Caki2 (cell line): ENCODE measurements at regions not wholly inside any gene's neighbourhood (a gene's known extent, or its start where the extent isn't known, plus 50 kb on each side); places are given as distances from the start of the nearest gene placed in this dataset.
"Not testable (repeated sequence)": the region's sequence is repeated elsewhere in the genome, so short reads cannot be mapped to it uniquely, and the experiment has no call there.

Source experiments
- DNase-seq: peaks from one replicate; pipeline ENCODE4 v3.0.0-alpha.2; 2015; ENCODE audit warnings: low read depth
- in situ Hi-C: cut with HindIII; loops from 2 replicates; pipeline ENCODE4 v1.10.0; 2016; ENCODE audit warnings: low sequenced_read_pairs, low pct_unique_long_range_greater_than_20kb, mixed read lengths

DNA sequence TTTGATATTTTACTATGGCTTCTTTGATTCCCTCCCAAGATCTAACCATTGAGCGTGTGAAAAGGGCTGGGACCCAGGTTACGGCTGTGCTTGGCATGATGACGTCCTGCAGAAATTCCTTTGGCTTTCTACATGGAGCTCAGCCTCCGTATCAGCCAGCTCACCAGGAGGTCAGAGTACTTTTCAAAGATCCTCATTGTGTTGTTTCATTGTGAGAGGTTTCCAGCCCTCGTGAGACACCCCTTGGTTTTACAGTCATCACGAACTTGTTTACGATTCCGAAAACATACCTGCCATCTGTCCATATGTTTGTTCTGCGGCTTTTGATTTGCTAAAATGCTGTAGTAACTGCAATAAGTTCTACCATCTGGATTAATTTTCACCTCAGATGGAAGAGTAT lies 453.1 kb downstream of the TMEM121 start:
- no peak for DNase-seq
- in situ Hi-C loops = no loop called here

DNA sequence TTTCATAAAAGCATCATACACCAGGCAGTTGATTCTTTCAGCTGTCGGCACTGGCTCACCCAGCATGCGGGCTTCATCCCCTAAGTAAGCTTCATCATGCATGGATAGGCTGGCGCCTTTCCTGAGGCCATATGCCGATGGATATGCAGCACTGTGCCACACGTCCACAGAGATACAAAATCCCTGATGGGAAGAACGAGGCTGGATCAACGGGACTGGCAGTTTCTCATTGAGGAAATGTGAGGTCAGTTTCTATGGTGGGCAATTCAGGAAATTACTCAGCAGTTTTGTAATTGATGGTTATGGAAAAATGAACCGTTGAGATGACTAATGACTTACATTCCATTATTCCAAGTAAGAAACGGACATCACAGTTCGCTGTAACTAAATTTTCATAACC lies 453.8 kb downstream of the TMEM121 start:
- no peak for DNase-seq
- in situ Hi-C loops = no loop called here

- in situ Hi-C loops, DNase-seq: not testable (repeated sequence)
Measured at GRCh38 chr14:105981517-105982302, 455.3 kb downstream of the TMEM121 start.

DNA sequence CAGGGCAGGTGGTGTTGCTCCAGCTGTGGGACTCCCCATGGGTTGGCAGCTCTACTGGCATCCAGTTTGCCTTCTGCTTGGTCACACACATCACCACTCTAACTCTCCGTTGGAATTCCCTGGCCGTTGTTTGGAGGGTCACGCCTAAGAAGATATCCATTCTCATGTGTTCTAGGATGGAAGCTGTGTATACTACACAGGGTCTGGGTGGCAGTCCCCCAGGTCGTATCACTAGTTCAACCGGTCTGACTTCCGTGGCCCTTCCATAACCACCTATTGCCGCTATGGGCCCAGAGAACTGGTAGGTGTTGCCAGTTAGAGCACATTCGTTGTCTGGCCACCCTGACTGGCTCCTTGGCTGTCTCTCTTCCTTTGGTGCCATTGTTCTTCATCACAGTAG lies 456.3 kb downstream of the TMEM121 start:
- DNase-seq = no peak
- in situ Hi-C loops = no loop called here

GRCh38 chr14:105986894-105987284 lies 460.5 kb downstream of the TMEM121 start:
- in situ Hi-C loops = no loop called here
- DNase-seq = no peak

DNA sequence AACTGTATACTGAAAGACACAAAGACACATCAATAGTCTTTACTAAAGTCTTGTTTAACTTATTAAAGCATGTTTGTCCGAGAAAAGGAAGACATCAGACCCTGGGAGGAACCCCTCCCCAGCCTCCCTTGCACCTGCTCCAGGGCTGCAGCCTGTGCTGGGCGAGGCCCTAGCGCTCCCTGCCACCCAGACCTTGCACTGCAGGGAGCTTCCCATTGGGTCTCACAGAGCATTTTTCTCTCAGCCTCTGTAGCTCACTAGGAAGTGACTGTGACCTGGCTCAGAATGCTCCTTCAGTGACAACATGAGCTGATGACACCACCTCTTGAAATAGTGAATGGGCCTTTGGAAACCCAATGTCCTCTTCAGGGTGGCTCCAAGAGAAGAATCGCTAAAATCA lies 461.2 kb downstream of the TMEM121 start:
- in situ Hi-C loops = no loop called here
- no peak for DNase-seq

GRCh38 chr14:105989566-105990302 lies 463.4 kb downstream of the TMEM121 start:
- DNase-seq = no peak
- in situ Hi-C loops = no loop called here

- in situ Hi-C loops, DNase-seq: not testable (repeated sequence)
Measured at GRCh38 chr14:105991677-105992076, 465.3 kb downstream of the TMEM121 start.

DNA sequence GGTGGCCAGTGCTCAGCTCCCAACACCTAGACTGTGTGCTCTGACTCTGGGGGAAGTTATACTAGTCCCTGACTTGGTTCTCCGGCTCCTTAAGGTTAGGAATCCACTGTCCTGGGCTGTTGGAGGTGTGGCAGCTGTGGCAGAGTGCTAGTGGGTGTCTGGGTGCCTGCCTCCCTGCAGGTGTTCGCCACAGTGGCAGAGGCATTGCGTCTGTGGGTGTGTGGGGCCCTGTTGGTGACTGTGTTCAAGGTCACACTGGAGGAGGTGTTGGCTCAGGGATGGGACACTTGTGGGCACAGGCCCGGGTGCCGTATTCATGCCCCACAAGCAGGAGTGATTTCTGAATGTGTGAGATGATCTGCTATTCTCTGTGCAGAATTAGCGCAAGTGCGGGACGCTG lies 467.4 kb downstream of the TMEM121 start:
- DNase-seq = no peak
- in situ Hi-C loops = no loop called here

GRCh38 chr14:105995011-105995710 lies 468.8 kb downstream of the TMEM121 start:
- DNase-seq, in situ Hi-C loops: not testable (repeated sequence)

GRCh38 chr14:105998597-105998996 lies 472.2 kb downstream of the TMEM121 start:
- DNase-seq, in situ Hi-C loops: not testable (repeated sequence)

- in situ Hi-C loops = no loop called here
- peak; percentile 6 for DNase-seq
Measured at GRCh38 chr14:105999361-106000028, 473.1 kb downstream of the TMEM121 start.

DNA sequence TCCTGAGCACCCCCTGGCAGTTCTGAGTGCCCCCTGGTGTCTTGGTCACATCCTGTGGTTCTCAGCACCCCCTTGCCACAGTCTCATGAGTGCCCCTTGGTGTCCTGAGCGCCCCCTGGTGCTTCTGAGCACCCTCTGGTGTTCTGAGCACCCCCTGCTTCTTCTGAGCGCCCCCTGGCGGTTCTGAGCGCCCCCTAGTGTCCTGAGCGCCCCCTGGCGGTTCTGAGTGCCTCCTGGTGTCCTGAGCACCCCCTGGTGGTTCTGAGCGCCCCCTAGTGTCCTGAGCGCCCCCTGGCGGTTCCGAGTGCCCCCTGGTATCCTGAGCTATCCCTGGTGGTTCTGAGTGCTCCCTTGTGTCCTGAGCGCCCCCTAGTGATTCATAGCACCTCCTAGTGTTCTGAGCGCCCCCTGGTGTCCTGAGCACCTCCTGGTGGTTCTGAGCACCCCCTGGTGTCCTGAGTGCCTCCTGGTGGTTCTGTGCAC lies 473.7 kb downstream of the TMEM121 start:
- in situ Hi-C loops, DNase-seq: not testable (repeated sequence)

DNA sequence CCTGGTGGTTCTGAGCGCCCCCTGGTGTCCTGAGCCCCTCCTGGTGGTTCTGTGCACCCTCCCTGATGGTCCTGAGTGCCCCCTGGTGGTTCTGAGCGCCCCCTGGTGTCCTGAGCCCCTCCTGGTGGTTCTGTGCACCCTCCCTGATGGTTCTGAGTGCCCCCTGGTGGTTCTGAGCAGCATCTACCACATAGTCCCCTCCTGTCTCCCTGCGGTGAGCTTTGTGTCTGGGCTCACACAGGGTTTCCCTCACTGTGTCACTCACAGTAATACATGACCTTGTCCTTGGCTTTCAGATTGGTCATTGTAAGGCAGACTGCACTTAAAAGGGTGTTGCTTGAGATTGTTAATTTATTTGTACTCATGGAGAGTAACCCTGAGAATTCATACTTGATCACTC lies 474.9 kb downstream of the TMEM121 start:
- in situ Hi-C loops = not testable (repeated sequence)

GRCh38 chr14:106003351-106003750 lies 477.0 kb downstream of the TMEM121 start:
- in situ Hi-C loops = no loop called here
- DNase-seq = no peak

More for the DNA sequence above, 474.9 kb downstream of the TMEM121 start:
- DNase-seq = not testable (repeated sequence)

GRCh38 chr14:106004937-106005795 lies 478.8 kb downstream of the TMEM121 start:
- DNase-seq, in situ Hi-C loops: not testable (repeated sequence)

DNA sequence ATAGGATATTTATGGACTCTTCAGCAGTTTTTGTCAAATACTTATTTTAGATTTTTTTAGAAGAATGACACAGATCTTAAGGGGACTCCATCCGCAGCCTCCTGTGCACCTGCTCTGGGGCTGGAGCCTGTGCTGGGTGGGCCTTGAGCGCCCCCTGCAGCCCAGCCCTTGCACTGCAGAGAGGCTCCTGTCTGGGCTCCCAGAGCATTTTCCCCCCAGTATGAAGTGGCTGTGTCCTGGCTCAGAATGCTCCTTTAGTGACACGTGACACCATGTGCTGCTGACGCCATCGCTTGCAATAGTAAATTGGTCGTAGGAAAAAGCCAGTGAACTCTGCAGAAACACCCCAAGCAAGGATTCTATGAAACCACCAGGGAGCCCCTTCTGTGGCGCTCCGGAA lies 479.7 kb downstream of the TMEM121 start:
- in situ Hi-C loops, DNase-seq: not testable (repeated sequence)
